GM12878 (cell line): ENCODE measurements at regions not wholly inside any gene's neighbourhood (a gene's known extent, or its start where the extent isn't known, plus 50 kb on each side); places are given as distances from the start of the nearest gene placed in this dataset.

ENCODE experiments used
- ATAC-seq: fragments of 200-7000 bp; cut with Tn5 transposase; 3 replicates; pipeline ENCODE4 v1.9.1; 2020; ENCODE audit warnings: mild to moderate bottlenecking, moderate library complexity
- BruUV-seq: library from RNA; stranded (reverse); fragments of 400-500 nt; replicated peaks from 2 replicates; lab custom pipeline; 2021; lab: Mats Ljungman, UMichigan
- CTCF ChIA-PET: fragments of 300-600 bp; sonication (Branson Sonifier 250); formaldehyde crosslinking; extraction: SDS; loops from one replicate; lab custom pipeline; 2021; ENCODE audit warnings: inconsistent platforms; lab: Yijun Ruan, JAX
- POLR2A ChIA-PET: fragments of 350-600 bp; formaldehyde crosslinking; extraction: SDS; loops from one replicate; lab custom pipeline; 2021; ENCODE audit warnings: inconsistent platforms; lab: Charles Lee
- RAD21 ChIA-PET: fragments of 300-600 bp; sonication (Branson Sonifier 250); formaldehyde crosslinking; loops from one replicate; lab custom pipeline; 2023; ENCODE audit warnings: antibody characterized with exemption; ENCODE audit not compliant: unreplicated experiment; lab: Charles Lee
- SMC1A ChIA-PET: fragments of 300-600 bp; sonication (Branson Sonifier 250); formaldehyde crosslinking; loops from one replicate; lab custom pipeline; 2023; ENCODE audit not compliant: unreplicated experiment, uncharacterized antibody; lab: Charles Lee
- DNase-seq: peaks from one replicate; pipeline ENCODE4 v3.0.0-alpha.2; 2011; ENCODE audit warnings: low read depth, low spot score
- FAIRE-seq: peaks from 3 replicates; lab custom pipeline; 2011; peaks lifted over from hg19 to GRCh38; lab: Jason Lieb, UNC
- H2AFZ ChIP-seq: 2 replicates; pipeline ENCODE4 v1.6.0; 2011; ENCODE audit warnings: low read depth, low read length, control low read depth; ENCODE audit not compliant: control insufficient read depth
- H3K27ac ChIP-seq: 2 replicates; pipeline ENCODE4 v1.5.1; 2011; ENCODE audit warnings: control low read depth; ENCODE audit not compliant: control insufficient read depth, insufficient read depth
- H3K27me3 ChIP-seq, 2 experiments: replicated peaks in 1 of 2; 2 replicates each; pipeline versions ENCODE4 v1.6.0 to v1.6.1; 2011; ENCODE audit warnings: low read length in 1 of 2; ENCODE audit not compliant: control insufficient read depth in 2 of 2, insufficient read depth in 2 of 2
- H3K36me3 ChIP-seq, 2 experiments: 2 replicates each; pipeline ENCODE4 v1.5.1; 2011; ENCODE audit warnings: low read length in 1 of 2; ENCODE audit not compliant: control insufficient read depth in 2 of 2, insufficient read depth in 2 of 2
- H3K4me1 ChIP-seq: 2 replicates; pipeline ENCODE4 v1.6.1; 2011; ENCODE audit warnings: mild to moderate bottlenecking, low read length, moderate library complexity, mixed read lengths; ENCODE audit not compliant: control insufficient read depth, insufficient read depth
- H3K4me2 ChIP-seq: 2 replicates; pipeline ENCODE4 v1.6.0; 2011; ENCODE audit warnings: control low read depth; ENCODE audit not compliant: control insufficient read depth, insufficient read depth
- H3K4me3 ChIP-seq: fragments of 200-600 bp; sonication (generic); 2 replicates; pipeline ENCODE4 v1.5.1; 2016
- H3K79me2 ChIP-seq: 2 replicates; pipeline ENCODE4 v1.6.0; 2011; ENCODE audit warnings: low read length; ENCODE audit not compliant: control insufficient read depth, insufficient read depth
- H3K9ac ChIP-seq: 2 replicates; pipeline ENCODE4 v1.8.0; 2011; ENCODE audit warnings: low read length, control low read depth, mixed read lengths; ENCODE audit not compliant: control insufficient read depth, insufficient read depth
- H3K9me3 ChIP-seq: replicated peaks from 3 replicates; pipeline ENCODE4 v1.5.1; 2011; ENCODE audit warnings: mild to moderate bottlenecking, low read length; ENCODE audit not compliant: control insufficient read depth, insufficient read depth
- H4K20me1 ChIP-seq: 2 replicates; pipeline ENCODE4 v1.6.0; 2011; ENCODE audit not compliant: control insufficient read depth, insufficient read depth
- BHLHE40 ChIP-seq, 2 experiments: fragments of 450-650 bp in 1 of 2; IDR thresholded peaks; 2 replicates each; pipeline ENCODE4 v1.6.1; 2011 to 2017; ENCODE audit warnings: low read depth in 2 of 2, borderline replicate concordance in 1 of 2, improper control_type of control experiment in 1 of 2, low read length in 1 of 2, mild to moderate bottlenecking in 1 of 2
- CHD2 ChIP-seq: IDR thresholded peaks from 2 replicates; pipeline ENCODE4 v1.6.1; 2011; ENCODE audit warnings: low read depth, low read length, improper control_type of control experiment, borderline replicate concordance
- E2F8 ChIP-seq: fragments of 450-650 bp; IDR thresholded peaks from 2 replicates; pipeline ENCODE4 v1.6.1; 2018; ENCODE audit warnings: mild to moderate bottlenecking, low read depth, moderate library complexity; ENCODE audit not compliant: partially characterized antibody
- EGR1 ChIP-seq, 2 experiments: IDR thresholded peaks; 1 replicate in 1 of 2; 2 replicates in 1 of 2; pipeline ENCODE4 v1.6.1; 2011 to 2012; ENCODE audit warnings: low read depth in 2 of 2, low read length in 2 of 2, borderline replicate concordance in 1 of 2, mild to moderate bottlenecking in 1 of 2, moderate library complexity in 1 of 2
- EP300 ChIP-seq, 2 experiments: fragments of 150-350 bp in 1 of 2; IDR thresholded peaks; 2 replicates each; pipeline ENCODE4 v1.6.1; 2011 to 2012; ENCODE audit warnings: low read depth in 2 of 2, low read length in 2 of 2, borderline replicate concordance in 1 of 2, improper control_type of control experiment in 1 of 2, inconsistent platforms in 1 of 2; ENCODE audit not compliant: control insufficient read depth in 1 of 2
- POU2F2 ChIP-seq: IDR thresholded peaks from 3 replicates; pipeline ENCODE4 v1.6.1; 2011; ENCODE audit warnings: low read depth, mild to moderate bottlenecking, low read length, borderline replicate concordance
- RAD51 ChIP-seq: fragments of 450-650 bp; IDR thresholded peaks from 2 replicates; pipeline ENCODE4 v1.6.1; 2016; ENCODE audit warnings: moderate library complexity, mild to moderate bottlenecking, inconsistent platforms
- SP1 ChIP-seq: IDR thresholded peaks from one replicate; pipeline ENCODE4 v1.6.1; 2011; ENCODE audit warnings: low read depth, low read length
- TBL1XR1 ChIP-seq: IDR thresholded peaks from 2 replicates; pipeline ENCODE4 v1.6.1; 2012; ENCODE audit warnings: low read depth, low read length, improper control_type of control experiment
- TCF12 ChIP-seq: IDR thresholded peaks from 2 replicates; pipeline ENCODE4 v1.6.1; 2011; ENCODE audit warnings: low read depth, mild to moderate bottlenecking, low read length
- ZNF217 ChIP-seq: fragments of 450-650 bp; IDR thresholded peaks from 2 replicates; pipeline ENCODE4 v1.6.1; 2017; ENCODE audit warnings: antibody characterized with exemption, mild to moderate bottlenecking
- in situ Hi-C: fragments of 300-500 bp; cut with MboI; formaldehyde crosslinking; loops from 9 replicates; pipeline ENCODE4 v1.14.3; 2018; ENCODE audit warnings: mixed read lengths
- intact Hi-C: fragments of 100-400 bp; cut with micrococcal nuclease; formaldehyde crosslinking; loops from one replicate; pipeline ENCODE4 v1.14.2; 2022; ENCODE audit not compliant: unreplicated experiment
- TF ChIP-seq, protein P1 (sequence below): fragments of 150-350 bp; IDR thresholded peaks from 2 replicates; pipeline ENCODE4 v1.6.1; 2016; ENCODE audit warnings: low read depth, low read length

DNA sequence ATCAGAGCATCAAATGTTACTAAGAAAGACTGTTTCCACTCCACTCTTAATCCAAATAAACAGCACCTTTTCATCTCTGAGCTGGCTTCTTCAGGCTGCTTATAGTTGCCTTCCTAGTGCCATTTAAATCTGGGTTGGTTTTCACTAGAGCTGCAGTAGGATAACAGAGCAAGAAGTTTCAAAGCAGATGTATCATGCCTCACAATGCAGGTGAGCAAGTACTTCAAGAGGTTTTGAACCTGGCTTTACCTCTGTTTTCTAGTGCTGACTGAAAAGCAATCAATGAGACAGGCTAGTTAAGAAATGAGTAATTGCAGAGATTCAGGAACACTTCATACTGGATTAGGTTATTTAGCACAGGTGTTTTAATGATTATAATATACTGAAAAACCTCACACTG is 147.7 kb upstream of the SATB1 start:
- ChIA-PET POLR2A (no interaction called here), CTCF (interaction anchor here (0.6 kb wide), 1 partner anchor 69 kb away, joined by 3 read pairs; no protein-coding TSS in a partner anchor), SMC1A (no interaction called here), RAD21 (no interaction called here)
- in situ Hi-C loops (no loop called here), intact Hi-C loops (no loop called here)
- no TSS peak for BruUV-seq
- no peaks in the 10 kb centered on the region for H3K27me3 ChIP-seq
- H3K4me3 ChIP-seq = no peak overlapping the region
- DNase-seq (no peak), ATAC-seq (no peak), FAIRE-seq (no peak)
- no peaks in the 10 kb centered on the region for H3K79me2 ChIP-seq
- no peak for TF ChIP-seq CHD2
- TF ChIP-seq EGR1 (IDR thresholded peaks at IDR 0.05; ENCODE audit: borderline replicate concordance in 1 of 2, low read depth in 2 of 2, low read length in 2 of 2) = no peak
- TF ChIP-seq TCF12 = no peak
- TF ChIP-seq EP300 (IDR thresholded peaks at IDR 0.05; ENCODE audit: borderline replicate concordance in 1 of 2, control insufficient read depth in 1 of 2, low read depth in 2 of 2, low read length in 2 of 2) = no peak
- TF ChIP-seq SP1 = no peak
- TF ChIP-seq POU2F2 = no peak
- no peaks in the 10 kb centered on the region for H3K4me1 ChIP-seq
- H3K36me3 ChIP-seq = no peaks in the 10 kb centered on the region
- H3K9me3 ChIP-seq = no peaks in the 10 kb centered on the region
- no peak overlapping the region for H3K4me2 ChIP-seq
- H3K9ac ChIP-seq = no peak overlapping the region
- no peaks in the 10 kb centered on the region for H4K20me1 ChIP-seq
- no peak overlapping the region for H3K27ac ChIP-seq
- no peak overlapping the region for H2AFZ ChIP-seq

DNA sequence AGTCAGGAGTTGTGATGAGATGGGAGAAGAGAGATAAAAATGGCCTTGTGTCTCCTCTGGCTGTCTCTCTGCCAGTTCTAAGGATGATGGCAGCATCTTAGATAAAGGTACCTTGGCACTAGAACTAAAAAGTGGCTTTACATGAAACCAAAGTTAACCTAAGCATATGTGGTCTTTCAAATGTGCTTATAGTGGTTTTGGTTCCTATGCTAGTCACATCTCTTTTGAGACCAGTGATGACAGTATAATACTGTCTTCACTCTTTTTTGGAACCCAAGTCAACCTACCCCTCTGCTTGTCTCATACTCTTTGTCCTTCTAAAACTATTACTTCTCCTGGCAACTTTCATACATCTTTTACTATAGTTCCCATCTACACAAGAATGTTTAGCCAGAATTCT is 142.2 kb upstream of the SATB1 start:
- intact Hi-C loops = no loop called here
- in situ Hi-C loops = no loop called here
- no peak for TF ChIP-seq ZNF217
- no peak for TF ChIP-seq TBL1XR1
- TF ChIP-seq, protein P1, sequence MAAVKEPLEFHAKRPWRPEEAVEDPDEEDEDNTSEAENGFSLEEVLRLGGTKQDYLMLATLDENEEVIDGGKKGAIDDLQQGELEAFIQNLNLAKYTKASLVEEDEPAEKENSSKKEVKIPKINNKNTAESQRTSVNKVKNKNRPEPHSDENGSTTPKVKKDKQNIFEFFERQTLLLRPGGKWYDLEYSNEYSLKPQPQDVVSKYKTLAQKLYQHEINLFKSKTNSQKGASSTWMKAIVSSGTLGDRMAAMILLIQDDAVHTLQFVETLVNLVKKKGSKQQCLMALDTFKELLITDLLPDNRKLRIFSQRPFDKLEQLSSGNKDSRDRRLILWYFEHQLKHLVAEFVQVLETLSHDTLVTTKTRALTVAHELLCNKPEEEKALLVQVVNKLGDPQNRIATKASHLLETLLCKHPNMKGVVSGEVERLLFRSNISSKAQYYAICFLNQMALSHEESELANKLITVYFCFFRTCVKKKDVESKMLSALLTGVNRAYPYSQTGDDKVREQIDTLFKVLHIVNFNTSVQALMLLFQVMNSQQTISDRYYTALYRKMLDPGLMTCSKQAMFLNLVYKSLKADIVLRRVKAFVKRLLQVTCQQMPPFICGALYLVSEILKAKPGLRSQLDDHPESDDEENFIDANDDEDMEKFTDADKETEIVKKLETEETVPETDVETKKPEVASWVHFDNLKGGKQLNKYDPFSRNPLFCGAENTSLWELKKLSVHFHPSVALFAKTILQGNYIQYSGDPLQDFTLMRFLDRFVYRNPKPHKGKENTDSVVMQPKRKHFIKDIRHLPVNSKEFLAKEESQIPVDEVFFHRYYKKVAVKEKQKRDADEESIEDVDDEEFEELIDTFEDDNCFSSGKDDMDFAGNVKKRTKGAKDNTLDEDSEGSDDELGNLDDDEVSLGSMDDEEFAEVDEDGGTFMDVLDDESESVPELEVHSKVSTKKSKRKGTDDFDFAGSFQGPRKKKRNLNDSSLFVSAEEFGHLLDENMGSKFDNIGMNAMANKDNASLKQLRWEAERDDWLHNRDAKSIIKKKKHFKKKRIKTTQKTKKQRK = no peak
- no peak for TF ChIP-seq E2F8
- TF ChIP-seq RAD51 = no peak
- TF ChIP-seq BHLHE40 (IDR thresholded peaks at IDR 0.05; ENCODE audit: borderline replicate concordance in 1 of 2, low read depth in 2 of 2, low read length in 1 of 2) = no peak

More for the DNA sequence above, 142.2 kb upstream of the SATB1 start:
- H3K9ac ChIP-seq = no peak overlapping the region
- ATAC-seq (no peak), DNase-seq (no peak), FAIRE-seq (no peak)
- no peaks in the 10 kb centered on the region for H3K9me3 ChIP-seq
- no peaks in the 10 kb centered on the region for H4K20me1 ChIP-seq
- no peak overlapping the region for H3K4me2 ChIP-seq
- no peaks in the 10 kb centered on the region for H3K36me3 ChIP-seq
- no peak overlapping the region for H2AFZ ChIP-seq
- CTCF ChIA-PET = no interaction called here
- H3K79me2 ChIP-seq = no peaks in the 10 kb centered on the region
- POLR2A ChIA-PET = no interaction called here
- no TSS peak for BruUV-seq
- H3K27me3 ChIP-seq = no peaks in the 10 kb centered on the region
- H3K4me3 ChIP-seq = no peak overlapping the region
- SMC1A ChIA-PET = no interaction called here
- H3K4me1 ChIP-seq = no peaks in the 10 kb centered on the region
- H3K27ac ChIP-seq = no peak overlapping the region
- RAD21 ChIA-PET = no interaction called here
